IPS-20b (cell line): ENCODE measurements at regions not wholly inside any gene's neighbourhood (a gene's known extent, or its start where the extent isn't known, plus 50 kb on each side); places are given as distances from the start of the nearest gene placed in this dataset.

Experiments
- H3K27ac ChIP-seq: one replicate; pipeline ENCODE4 v1.5.1; 2013; ENCODE audit warnings: low read length
- H3K27me3 ChIP-seq: 2 replicates; pipeline ENCODE4 v1.6.1; 2013; ENCODE audit warnings: mild to moderate bottlenecking, low read length, inconsistent platforms; ENCODE audit not compliant: insufficient read depth
- H3K36me3 ChIP-seq: 2 replicates; pipeline ENCODE4 v1.6.1; 2013; ENCODE audit warnings: low read depth, mild to moderate bottlenecking, inconsistent platforms, low read length, moderate library complexity; ENCODE audit not compliant: insufficient read depth
- H3K4me1 ChIP-seq: 2 replicates; pipeline ENCODE4 v1.6.1; 2013; ENCODE audit warnings: mild to moderate bottlenecking, control low read depth, inconsistent platforms, low read length, moderate library complexity; ENCODE audit not compliant: insufficient read depth
- H3K4me3 ChIP-seq: 2 replicates; pipeline ENCODE4 v1.5.1; 2013; ENCODE audit warnings: mild to moderate bottlenecking, low read length, inconsistent platforms
- H3K9ac ChIP-seq: 2 replicates; pipeline ENCODE4 v1.6.1; 2013; ENCODE audit warnings: low read depth, mild to moderate bottlenecking, inconsistent platforms, low read length, moderate library complexity
- H3K9me3 ChIP-seq: 2 replicates; pipeline ENCODE4 v1.6.1; 2013; ENCODE audit warnings: mild to moderate bottlenecking, low read depth, low read length, inconsistent platforms; ENCODE audit not compliant: insufficient read depth

DNA sequence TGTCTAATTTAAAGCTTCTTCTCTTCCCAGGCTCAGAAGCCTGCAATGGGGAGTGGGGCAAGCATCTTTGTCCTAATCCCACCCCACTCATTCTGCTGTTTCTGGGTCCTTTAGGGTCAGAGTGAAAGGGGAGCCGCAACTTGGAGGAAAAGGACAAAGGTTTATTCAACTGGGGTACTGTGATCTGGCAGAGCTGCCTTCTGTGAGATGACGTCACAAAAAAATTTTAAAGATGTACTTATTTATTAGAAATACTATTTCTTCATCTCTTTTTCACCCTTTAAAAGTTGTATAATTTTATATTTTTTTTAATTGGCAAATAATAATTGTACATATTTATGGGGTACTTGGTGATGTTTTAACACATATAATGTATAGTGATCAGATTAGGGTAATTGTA is 302.6 kb downstream of the TDRD3 start:
- no peak overlapping the region for H3K27ac ChIP-seq
- H3K9me3 ChIP-seq, result no peaks in the 10 kb centered on the region
- H3K36me3 ChIP-seq, result no peaks in the 10 kb centered on the region
- no peak overlapping the region for H3K4me3 ChIP-seq
- H3K27me3 ChIP-seq, result no peaks in the 10 kb centered on the region
- H3K9ac ChIP-seq, result no peak overlapping the region
- H3K4me1 ChIP-seq, result peaks cover 11% of the 10 kb centered on the region; the same call in 1 of the 2 replicates

DNA sequence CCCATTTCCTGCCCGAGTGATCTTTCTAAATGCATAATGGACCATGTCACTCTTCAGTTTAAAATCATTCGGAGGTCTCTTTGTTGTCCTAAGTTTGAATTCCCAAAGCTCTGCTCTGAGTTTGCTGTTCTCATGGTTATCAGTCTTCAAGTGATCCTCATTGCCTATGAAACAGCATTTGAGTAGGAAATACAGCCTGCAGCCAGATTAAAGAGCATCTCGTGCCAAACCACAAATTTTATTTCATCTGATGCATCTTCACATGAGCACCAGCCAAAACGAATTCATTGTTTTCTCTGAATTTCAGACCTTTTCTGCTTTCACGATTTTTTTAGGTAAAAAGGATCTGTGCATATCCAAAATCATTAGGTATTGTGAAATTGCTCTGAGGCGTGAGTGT is 299.6 kb downstream of the TDRD3 start:
- peaks cover 11% of the 10 kb centered on the region; the same call in 1 of the 2 replicates for H3K4me1 ChIP-seq
- H3K27ac ChIP-seq, result no peak overlapping the region
- H3K36me3 ChIP-seq, result no peaks in the 10 kb centered on the region
- H3K9ac ChIP-seq, result no peak overlapping the region
- H3K4me3 ChIP-seq, result no peak overlapping the region
- no peaks in the 10 kb centered on the region for H3K9me3 ChIP-seq
- H3K27me3 ChIP-seq, result no peaks in the 10 kb centered on the region

- Histone ChIP-seq H3K4me1 (peaks cover 1% of the 10 kb centered on the region; the same call in 1 of the 2 replicates), H3K9ac (no peak overlapping the region), H3K36me3 (no peaks in the 10 kb centered on the region), H3K4me3 (no peak overlapping the region), H3K27me3 (no peaks in the 10 kb centered on the region), H3K27ac (no peak overlapping the region), H3K9me3 (no peaks in the 10 kb centered on the region)
Observed at GRCh38 chr13:60691268-60691667, 294.2 kb downstream of the TDRD3 start.

DNA sequence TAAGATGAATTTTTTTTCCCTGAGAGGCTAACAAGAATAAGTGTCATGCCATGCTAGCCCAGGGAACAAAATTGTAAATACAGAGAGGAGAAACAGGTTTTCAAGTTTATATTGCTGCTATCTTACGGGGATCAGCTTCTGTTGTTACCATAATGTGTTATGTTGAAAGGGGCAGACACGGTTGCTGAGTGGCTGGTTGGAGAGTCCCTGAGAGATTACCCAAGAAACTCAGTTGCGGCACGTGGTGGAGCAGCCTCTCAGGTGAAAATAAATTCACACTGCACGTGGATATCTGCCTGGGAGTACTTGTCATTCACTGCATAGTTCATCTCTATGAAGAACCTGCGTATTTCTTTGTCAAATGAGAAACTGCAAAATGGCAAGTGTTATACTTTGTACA is 293.6 kb downstream of the TDRD3 start:
- Histone ChIP-seq H3K36me3 (no peaks in the 10 kb centered on the region), H3K9ac (no peak overlapping the region), H3K4me1 (no peaks in the 10 kb centered on the region), H3K27ac (no peak overlapping the region), H3K9me3 (no peaks in the 10 kb centered on the region), H3K4me3 (no peak overlapping the region), H3K27me3 (no peaks in the 10 kb centered on the region)

- Histone ChIP-seq H3K9ac (no peak overlapping the region), H3K27ac (no peak overlapping the region), H3K9me3 (no peaks in the 10 kb centered on the region), H3K4me3 (no peak overlapping the region), H3K36me3 (no peaks in the 10 kb centered on the region), H3K4me1 (no peaks in the 10 kb centered on the region), H3K27me3 (no peaks in the 10 kb centered on the region)
Observed at GRCh38 chr13:60689571-60689970, 292.6 kb downstream of the TDRD3 start.

DNA sequence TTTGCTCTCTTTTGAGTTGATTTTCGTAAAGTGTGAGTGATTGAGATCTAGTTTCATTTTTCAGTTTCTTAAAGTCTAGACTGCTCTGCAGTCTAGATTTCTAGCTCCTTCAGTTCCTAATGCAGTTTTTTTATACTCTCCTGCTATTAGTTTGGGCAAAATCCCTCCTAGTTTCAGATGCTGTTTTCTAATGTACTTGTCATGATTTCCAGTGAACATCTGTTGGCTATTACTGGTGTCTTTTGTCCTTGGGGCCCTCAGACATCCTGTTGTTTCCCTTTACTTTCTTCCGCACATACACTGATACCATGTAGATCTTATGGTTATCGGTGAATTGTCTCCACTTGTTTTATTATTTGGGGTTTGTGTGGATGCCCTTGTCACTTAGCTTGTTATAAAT is 292.1 kb downstream of the TDRD3 start:
- no peak overlapping the region for H3K4me3 ChIP-seq
- H3K4me1 ChIP-seq, result no peaks in the 10 kb centered on the region
- no peaks in the 10 kb centered on the region for H3K27me3 ChIP-seq
- H3K27ac ChIP-seq, result no peak overlapping the region
- H3K9ac ChIP-seq, result no peak overlapping the region
- no peaks in the 10 kb centered on the region for H3K36me3 ChIP-seq
- H3K9me3 ChIP-seq, result no peaks in the 10 kb centered on the region

- no peaks in the 10 kb centered on the region for H3K27me3 ChIP-seq
- H3K4me3 ChIP-seq, result no peak overlapping the region
- H3K36me3 ChIP-seq, result no peaks in the 10 kb centered on the region
- no peak overlapping the region for H3K9ac ChIP-seq
- no peaks in the 10 kb centered on the region for H3K4me1 ChIP-seq
- H3K9me3 ChIP-seq, result no peaks in the 10 kb centered on the region
- H3K27ac ChIP-seq, result no peak overlapping the region
Observed at GRCh38 chr13:60679928-60680694, 283.1 kb downstream of the TDRD3 start.

DNA sequence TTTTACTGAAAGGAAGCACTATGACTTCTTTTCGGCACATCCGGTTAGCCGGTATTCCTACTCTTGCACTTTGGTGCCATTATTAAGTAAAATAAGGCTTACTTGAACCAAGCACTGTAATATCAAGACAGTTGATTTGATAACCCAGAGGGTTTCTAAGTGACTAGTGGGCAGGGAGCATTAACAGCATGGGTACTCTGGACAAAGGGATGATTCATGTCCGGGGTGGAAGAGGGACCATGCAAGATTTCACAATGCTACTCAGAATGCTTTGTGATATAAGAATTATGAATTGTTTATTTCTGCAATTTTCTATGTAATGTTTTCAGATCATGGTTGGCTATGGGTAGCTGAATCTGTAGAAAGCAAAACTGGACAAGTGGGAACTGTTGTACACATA is 282.1 kb downstream of the TDRD3 start:
- no peak overlapping the region for H3K27ac ChIP-seq
- no peaks in the 10 kb centered on the region for H3K36me3 ChIP-seq
- no peaks in the 10 kb centered on the region for H3K4me1 ChIP-seq
- H3K27me3 ChIP-seq, result no peaks in the 10 kb centered on the region
- H3K4me3 ChIP-seq, result no peak overlapping the region
- H3K9ac ChIP-seq, result no peak overlapping the region
- H3K9me3 ChIP-seq, result no peaks in the 10 kb centered on the region

DNA sequence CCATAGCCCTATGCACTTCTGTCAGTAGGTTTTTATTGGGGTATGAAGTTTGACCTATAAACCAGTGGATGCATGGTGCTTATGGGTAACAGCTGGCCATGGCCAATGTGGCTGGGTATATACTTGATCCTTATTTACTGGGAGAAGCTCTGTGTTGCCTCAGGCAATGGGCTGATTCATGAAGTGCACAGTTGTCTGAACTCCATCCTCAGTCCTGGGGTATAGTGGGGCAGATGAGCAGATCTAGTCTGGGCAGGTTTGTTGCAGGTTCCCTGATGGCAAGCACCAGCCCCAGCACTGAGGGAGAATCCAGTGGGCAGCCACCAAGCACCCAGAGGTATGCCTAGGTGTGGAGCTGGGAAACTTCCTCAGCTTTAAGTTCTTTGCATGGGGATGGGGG is 274.4 kb downstream of the TDRD3 start:
- Histone ChIP-seq H3K4me1 (no peaks in the 10 kb centered on the region), H3K36me3 (no peaks in the 10 kb centered on the region), H3K4me3 (no peak overlapping the region), H3K9me3 (peaks cover 9% of the 10 kb centered on the region; the same call in 1 of the 2 replicates), H3K9ac (no peak overlapping the region), H3K27ac (no peak overlapping the region), H3K27me3 (no peaks in the 10 kb centered on the region)

GRCh38 chr13:60663788-60664187 is 266.8 kb downstream of the TDRD3 start:
- no peaks in the 10 kb centered on the region for H3K36me3 ChIP-seq
- H3K27me3 ChIP-seq, result no peaks in the 10 kb centered on the region
- H3K9me3 ChIP-seq, result no peaks in the 10 kb centered on the region
- no peak overlapping the region for H3K9ac ChIP-seq
- H3K4me1 ChIP-seq, result no peaks in the 10 kb centered on the region
- H3K4me3 ChIP-seq, result no peak overlapping the region
- no peak overlapping the region for H3K27ac ChIP-seq

DNA sequence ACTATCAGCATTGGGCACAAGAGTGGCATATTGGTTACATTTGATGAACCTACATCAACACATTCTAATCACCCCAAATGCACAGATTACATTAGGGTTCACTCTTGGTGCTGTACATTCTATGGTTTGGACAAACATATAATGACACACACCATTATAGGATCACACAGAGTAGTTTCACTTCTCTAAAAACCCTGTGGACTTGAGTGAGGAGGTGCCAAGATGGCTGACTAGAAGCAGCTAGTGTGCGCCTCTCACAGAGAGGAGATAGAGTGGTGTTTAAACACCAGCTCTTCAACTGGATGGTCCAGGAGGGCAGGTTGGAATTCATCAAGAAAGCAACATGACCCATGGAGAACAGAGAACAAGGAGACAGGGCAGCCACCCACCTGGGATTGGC is 265.6 kb downstream of the TDRD3 start:
- Histone ChIP-seq H3K27me3 (no peaks in the 10 kb centered on the region), H3K36me3 (no peaks in the 10 kb centered on the region), H3K4me1 (no peaks in the 10 kb centered on the region), H3K4me3 (no peak overlapping the region), H3K9ac (no peak overlapping the region), H3K27ac (no peak overlapping the region), H3K9me3 (no peaks in the 10 kb centered on the region)

DNA sequence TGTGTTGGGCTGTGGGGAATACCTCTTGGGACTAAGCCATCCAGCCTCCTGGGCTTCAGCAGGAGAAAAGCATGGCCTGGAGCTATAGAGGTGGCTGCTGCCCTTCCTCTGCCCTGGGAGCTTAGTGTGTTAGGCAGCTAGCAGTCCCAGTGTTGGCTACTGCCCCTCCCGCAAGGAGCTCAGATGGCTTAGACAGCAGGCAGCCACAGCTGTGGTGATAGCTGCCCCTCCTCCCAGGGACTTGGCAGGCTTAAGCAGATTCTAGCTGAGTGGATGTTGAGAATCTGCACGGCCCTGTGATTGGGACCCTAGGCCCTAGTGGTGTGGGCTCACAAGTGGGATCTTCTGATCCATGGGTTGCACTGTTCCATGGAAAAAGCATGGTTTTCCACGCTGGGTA is 264.5 kb downstream of the TDRD3 start:
- Histone ChIP-seq H3K9me3 (no peaks in the 10 kb centered on the region), H3K9ac (no peak overlapping the region), H3K4me3 (no peak overlapping the region), H3K4me1 (no peaks in the 10 kb centered on the region), H3K27ac (no peak overlapping the region), H3K36me3 (no peaks in the 10 kb centered on the region), H3K27me3 (no peaks in the 10 kb centered on the region)
